ENCODE measurements at regions not wholly inside any gene's neighbourhood (a gene's known extent, or its start where the extent isn't known, plus 50 kb on each side); places are given as distances from the start of the nearest gene placed in this dataset.

GRCh38 chr21:25506261-25506660 is 101.0 kb downstream of the MRPL39 start:
- TF ChIP-seq, protein P1, sequence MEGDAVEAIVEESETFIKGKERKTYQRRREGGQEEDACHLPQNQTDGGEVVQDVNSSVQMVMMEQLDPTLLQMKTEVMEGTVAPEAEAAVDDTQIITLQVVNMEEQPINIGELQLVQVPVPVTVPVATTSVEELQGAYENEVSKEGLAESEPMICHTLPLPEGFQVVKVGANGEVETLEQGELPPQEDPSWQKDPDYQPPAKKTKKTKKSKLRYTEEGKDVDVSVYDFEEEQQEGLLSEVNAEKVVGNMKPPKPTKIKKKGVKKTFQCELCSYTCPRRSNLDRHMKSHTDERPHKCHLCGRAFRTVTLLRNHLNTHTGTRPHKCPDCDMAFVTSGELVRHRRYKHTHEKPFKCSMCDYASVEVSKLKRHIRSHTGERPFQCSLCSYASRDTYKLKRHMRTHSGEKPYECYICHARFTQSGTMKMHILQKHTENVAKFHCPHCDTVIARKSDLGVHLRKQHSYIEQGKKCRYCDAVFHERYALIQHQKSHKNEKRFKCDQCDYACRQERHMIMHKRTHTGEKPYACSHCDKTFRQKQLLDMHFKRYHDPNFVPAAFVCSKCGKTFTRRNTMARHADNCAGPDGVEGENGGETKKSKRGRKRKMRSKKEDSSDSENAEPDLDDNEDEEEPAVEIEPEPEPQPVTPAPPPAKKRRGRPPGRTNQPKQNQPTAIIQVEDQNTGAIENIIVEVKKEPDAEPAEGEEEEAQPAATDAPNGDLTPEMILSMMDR (IDR thresholded peaks at IDR 0.05; ENCODE audit: poor library complexity, severe bottlenecking): no peak
- peaks cover 12% of the 10 kb centered on the region for H3K4me1 ChIP-seq (ENCODE audit: insufficient read depth, poor library complexity, severe bottlenecking)
- H3K27ac ChIP-seq (ENCODE audit: poor library complexity, severe bottlenecking): no peak overlapping the region
- H3K9me3 ChIP-seq (ENCODE audit: severe bottlenecking): no peaks in the 10 kb centered on the region
- H3K4me3 ChIP-seq (ENCODE audit: severe bottlenecking): no peak overlapping the region
- H3K36me3 ChIP-seq (ENCODE audit: low read depth): no peaks in the 10 kb centered on the region
- H3K27me3 ChIP-seq (ENCODE audit: insufficient read depth, poor library complexity, severe bottlenecking): no peaks in the 10 kb centered on the region
- ATAC-seq (ENCODE audit: low read depth) (no peak), DNase-seq (ENCODE audit: low spot score) (no peak)

GRCh38 chr21:25503981-25504380 is 103.3 kb downstream of the MRPL39 start:
- TF ChIP-seq, protein P1 (IDR thresholded peaks at IDR 0.05; ENCODE audit: poor library complexity, severe bottlenecking): no peak
- ATAC-seq (ENCODE audit: low read depth): no peak

DNA sequence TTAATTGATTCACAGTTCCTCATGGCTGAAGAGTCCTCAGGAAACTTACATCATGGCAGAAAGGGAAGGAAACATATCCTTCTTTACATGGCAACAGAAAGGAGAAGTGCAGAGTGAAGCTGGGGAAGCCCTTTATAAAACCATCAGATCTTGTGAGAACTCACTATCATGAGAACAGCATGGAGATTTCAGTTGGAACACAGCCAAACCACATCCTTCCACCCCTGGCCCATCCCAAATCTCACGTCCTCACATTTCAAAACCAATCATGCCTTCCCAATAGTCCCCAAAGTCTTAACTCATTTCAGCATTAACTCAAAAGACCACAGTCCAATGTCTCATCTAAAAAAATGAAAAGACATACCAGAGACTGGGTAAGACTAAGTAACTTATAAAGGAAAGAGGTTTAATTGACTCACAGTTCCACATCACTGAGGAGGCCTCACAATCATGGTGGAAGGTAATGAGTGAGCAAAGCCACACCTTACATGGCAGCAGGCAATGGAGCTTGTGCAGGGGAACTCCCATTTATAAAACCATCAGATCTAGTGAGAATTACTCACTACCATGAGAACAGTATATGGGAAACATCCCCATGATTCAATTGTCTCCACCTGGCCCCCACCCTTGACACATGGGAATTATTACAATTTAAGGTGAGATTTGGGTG is 105.2 kb downstream of the MRPL39 start:
- Histone ChIP-seq H3K27ac (ENCODE audit: poor library complexity, severe bottlenecking) (no peak overlapping the region), H3K4me3 (ENCODE audit: severe bottlenecking) (no peak overlapping the region), H3K27me3 (ENCODE audit: insufficient read depth, poor library complexity, severe bottlenecking) (no peaks in the 10 kb centered on the region), H3K9me3 (ENCODE audit: severe bottlenecking) (no peaks in the 10 kb centered on the region), H3K36me3 (ENCODE audit: low read depth) (no peaks in the 10 kb centered on the region), H3K4me1 (ENCODE audit: insufficient read depth, poor library complexity, severe bottlenecking) (peaks cover 9% of the 10 kb centered on the region)
- TF ChIP-seq, protein P1 (IDR thresholded peaks at IDR 0.05; ENCODE audit: poor library complexity, severe bottlenecking): no peak
- DNase-seq (ENCODE audit: low spot score) (no peak), ATAC-seq (ENCODE audit: low read depth) (no peak)

More at GRCh38 chr21:25503981-25504380, 103.3 kb downstream of the MRPL39 start:
- no peak overlapping the region for H3K4me3 ChIP-seq (ENCODE audit: severe bottlenecking)
- H3K27me3 ChIP-seq (ENCODE audit: insufficient read depth, poor library complexity, severe bottlenecking): no peaks in the 10 kb centered on the region
- H3K36me3 ChIP-seq (ENCODE audit: low read depth): no peaks in the 10 kb centered on the region
- peaks cover 12% of the 10 kb centered on the region for H3K4me1 ChIP-seq (ENCODE audit: insufficient read depth, poor library complexity, severe bottlenecking)
- no peak overlapping the region for H3K27ac ChIP-seq (ENCODE audit: poor library complexity, severe bottlenecking)
- no peak for DNase-seq (ENCODE audit: low spot score)
- H3K9me3 ChIP-seq (ENCODE audit: severe bottlenecking): no peaks in the 10 kb centered on the region

DNA sequence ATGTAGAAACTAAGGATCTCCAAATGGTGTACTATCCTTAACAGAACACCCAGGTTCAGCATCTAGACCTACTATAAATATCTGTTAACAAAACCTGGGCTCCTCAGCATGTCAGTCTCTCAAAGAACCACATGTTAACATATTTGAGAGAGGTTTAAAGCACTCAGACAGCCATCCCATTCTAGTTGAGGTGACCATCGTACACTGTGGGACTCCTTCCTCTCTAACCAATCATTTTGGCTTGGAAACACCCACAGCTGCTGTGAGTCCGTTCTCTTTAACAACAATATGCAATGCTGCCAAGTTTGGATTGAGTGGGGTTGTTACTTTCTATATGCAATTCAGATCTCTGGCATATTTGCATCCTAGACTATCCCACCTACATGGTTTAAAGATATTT is 105.8 kb downstream of the MRPL39 start:
- H3K27ac ChIP-seq (ENCODE audit: poor library complexity, severe bottlenecking): no peak overlapping the region
- TF ChIP-seq, protein P1 (IDR thresholded peaks at IDR 0.05; ENCODE audit: poor library complexity, severe bottlenecking): no peak
- no peak for ATAC-seq (ENCODE audit: low read depth)
- no peaks in the 10 kb centered on the region for H3K27me3 ChIP-seq (ENCODE audit: insufficient read depth, poor library complexity, severe bottlenecking)
- H3K4me3 ChIP-seq (ENCODE audit: severe bottlenecking): no peak overlapping the region
- no peaks in the 10 kb centered on the region for H3K36me3 ChIP-seq (ENCODE audit: low read depth)
- no peaks in the 10 kb centered on the region for H3K9me3 ChIP-seq (ENCODE audit: severe bottlenecking)
- H3K4me1 ChIP-seq (ENCODE audit: insufficient read depth, poor library complexity, severe bottlenecking): peaks cover 2% of the 10 kb centered on the region
- no peak for DNase-seq (ENCODE audit: low spot score)

DNA sequence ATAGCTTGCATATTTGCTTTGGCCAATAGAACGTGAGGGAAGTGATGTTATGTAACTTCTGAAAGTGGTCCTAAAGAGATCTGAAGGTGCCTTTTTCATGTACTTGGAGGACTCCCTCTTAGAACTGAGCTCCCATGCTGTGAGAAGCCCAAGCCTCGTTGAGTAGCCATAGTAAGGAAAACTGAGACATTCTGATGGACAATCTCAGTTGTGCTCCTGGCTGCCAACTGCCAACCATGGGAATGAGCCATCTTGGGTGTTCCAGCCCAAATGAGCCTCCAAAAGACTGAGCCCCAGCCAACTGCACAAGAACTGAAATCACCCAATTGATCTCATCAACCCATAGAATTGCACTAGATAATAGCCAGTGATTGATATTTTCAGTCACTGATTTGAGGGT is 106.7 kb downstream of the MRPL39 start:
- ATAC-seq (ENCODE audit: low read depth) (no peak), DNase-seq (ENCODE audit: low spot score) (no peak)
- no peaks in the 10 kb centered on the region for H3K4me1 ChIP-seq (ENCODE audit: insufficient read depth, poor library complexity, severe bottlenecking)
- H3K9me3 ChIP-seq (ENCODE audit: severe bottlenecking): no peaks in the 10 kb centered on the region
- TF ChIP-seq, protein P1 (IDR thresholded peaks at IDR 0.05; ENCODE audit: poor library complexity, severe bottlenecking): no peak
- H3K4me3 ChIP-seq (ENCODE audit: severe bottlenecking): no peak overlapping the region
- H3K36me3 ChIP-seq (ENCODE audit: low read depth): no peaks in the 10 kb centered on the region
- H3K27ac ChIP-seq (ENCODE audit: poor library complexity, severe bottlenecking): no peak overlapping the region
- no peaks in the 10 kb centered on the region for H3K27me3 ChIP-seq (ENCODE audit: insufficient read depth, poor library complexity, severe bottlenecking)

Measured in RWPE2 (cell line).